ENCODE measurements at regions not wholly inside any gene's neighbourhood (a gene's known extent, or its start where the extent isn't known, plus 50 kb on each side); places are given as distances from the start of the nearest gene placed in this dataset.
"Not testable (repeated sequence)": the region's sequence is repeated elsewhere in the genome, so short reads cannot be mapped to it uniquely, and the experiment has no call there.

DNA sequence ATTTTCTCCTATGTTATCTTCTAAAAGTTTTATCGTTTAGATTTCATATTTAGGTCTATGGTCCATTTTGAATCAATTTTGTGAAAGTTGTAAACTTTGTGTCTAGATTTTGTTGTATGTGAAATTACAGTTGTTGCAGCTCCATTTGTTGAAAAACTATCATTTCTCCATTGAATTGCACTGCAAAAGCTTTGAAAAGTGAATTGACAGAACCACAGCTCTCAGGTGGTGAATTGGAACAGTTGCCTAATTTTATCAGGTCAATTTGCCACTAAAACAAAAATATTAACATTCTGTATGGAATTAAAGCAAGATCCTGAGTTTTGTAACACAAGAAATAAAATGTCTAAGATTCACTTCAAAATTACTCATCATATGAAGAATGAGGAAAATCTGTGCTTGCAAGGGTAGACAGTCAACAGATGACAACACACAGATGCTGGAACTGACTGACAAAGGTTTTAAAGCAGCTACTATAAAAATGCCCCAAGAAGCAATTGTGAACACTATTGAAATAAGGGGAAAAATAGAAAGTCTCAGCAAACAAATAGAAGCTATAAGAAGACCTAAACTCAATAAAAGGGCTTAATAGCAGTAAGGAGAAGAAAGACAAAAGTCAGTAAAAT, 346.7 kb downstream of the PAX1 start:
- no peak for DNase-seq

DNA sequence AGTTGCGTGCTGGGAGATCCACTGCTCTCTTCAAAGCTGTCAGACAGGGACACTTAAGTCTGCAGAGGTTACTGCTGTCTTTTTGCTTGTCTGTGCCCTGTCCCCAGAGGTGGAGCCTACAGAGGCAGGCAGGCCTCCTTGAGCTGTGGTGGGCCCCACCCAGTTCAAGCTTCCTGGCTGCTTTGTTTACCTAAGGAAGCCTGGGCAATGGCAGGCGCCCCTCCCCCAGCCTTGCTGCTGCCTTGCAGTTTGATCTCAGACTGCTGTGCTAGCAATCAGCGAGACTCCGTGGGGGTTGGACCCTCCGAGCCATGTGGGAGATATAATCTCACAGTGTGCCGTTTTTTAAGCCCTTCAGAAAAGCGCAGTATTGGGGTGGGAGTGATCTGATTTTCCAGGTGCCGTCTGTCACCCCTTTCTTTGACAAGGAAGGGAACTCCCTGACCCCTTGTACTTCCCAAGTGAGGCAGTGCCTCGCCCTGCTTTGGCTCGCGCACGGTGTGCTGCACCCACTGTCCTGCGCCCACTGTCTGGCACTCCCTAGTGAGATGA, 340.6 kb downstream of the PAX1 start:
- not testable (repeated sequence) for DNase-seq

- DNase-seq: no peak
Measured at GRCh38 chr20:22027423-22027822, 322.0 kb downstream of the PAX1 start.

DNA sequence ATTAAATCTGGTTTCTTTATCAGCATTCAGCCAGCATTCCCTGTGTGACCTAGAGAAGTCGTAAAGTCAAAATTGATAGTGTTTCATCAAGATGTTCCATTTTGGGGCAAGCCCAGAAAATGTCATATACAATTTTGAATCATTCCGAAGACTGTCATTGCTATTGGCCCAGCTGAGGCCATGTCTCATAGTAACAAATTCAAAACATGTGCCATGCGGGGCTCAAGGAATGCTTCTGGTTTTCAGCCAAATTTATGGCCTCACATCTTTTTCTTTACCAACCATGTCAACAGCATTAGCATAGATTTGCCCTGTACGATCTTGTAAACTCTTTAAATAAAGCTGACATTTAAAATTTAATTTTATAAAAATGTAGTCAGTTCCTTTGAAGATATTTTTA, 314.7 kb downstream of the PAX1 start:
- no peak for DNase-seq

DNA sequence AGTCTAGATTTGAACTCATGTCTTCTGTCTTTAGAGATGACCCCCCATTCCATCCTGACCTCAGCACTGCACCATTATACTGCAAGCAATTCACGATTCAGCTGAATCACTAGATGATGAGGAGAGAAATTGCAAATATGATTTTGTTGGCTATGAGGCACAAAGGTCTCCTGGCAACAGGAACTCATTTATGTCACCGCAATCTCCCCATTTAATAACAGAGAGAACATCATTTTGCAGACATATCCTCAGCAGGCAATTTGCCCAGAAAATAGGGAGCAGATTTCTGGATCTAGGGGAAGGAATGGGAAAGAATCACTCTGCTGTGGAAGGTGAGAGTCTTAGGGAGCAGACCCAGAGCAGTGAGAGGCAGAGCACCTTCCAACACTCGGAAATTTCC, 303.0 kb downstream of the PAX1 start:
- no peak for DNase-seq

DNA sequence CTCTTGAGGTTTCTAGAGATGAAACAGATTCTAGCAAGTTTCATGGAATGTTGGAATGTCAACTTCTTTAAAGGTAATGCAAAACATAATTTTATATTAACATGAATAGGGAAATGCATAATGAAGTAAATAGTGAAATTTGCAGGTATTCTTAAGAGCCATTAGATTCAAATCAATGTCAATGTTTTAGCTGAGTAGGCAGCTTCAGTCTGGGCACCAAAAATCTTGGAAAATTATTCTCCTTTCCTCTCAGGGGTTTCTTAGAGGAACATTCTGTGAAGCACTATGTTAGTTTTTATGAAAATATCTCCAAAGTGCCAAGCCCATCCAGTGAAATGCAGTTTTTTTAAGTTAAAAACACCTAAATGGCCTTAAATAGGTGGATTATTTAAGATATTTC, 300.8 kb downstream of the PAX1 start:
- no peak for DNase-seq

GRCh38 chr20:22005535-22005934, 300.1 kb downstream of the PAX1 start:
- no peak for DNase-seq

DNA sequence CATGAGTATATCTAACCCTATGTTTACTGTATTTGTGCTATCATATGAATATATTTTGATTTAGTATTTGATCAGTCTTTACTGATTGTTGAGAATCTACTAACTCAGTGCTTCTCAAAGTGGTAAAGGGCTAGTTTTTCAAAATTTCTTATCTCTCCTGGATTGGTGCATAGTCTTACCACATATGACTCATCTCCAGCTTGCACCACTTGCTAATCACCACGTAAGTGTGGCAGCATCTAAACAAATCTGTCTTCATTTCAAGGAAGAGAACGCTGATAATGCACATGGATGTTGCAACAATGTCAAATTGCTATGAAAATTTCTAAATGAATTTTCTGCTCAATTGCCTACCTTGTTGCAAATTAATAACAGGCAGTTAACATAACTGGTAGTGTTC, 299.5 kb downstream of the PAX1 start:
- DNase-seq: no peak

- no peak for DNase-seq
Measured at GRCh38 chr20:22003680-22004079, 298.2 kb downstream of the PAX1 start.

- DNase-seq: no peak
Measured at GRCh38 chr20:22001886-22002285, 296.4 kb downstream of the PAX1 start.

DNA sequence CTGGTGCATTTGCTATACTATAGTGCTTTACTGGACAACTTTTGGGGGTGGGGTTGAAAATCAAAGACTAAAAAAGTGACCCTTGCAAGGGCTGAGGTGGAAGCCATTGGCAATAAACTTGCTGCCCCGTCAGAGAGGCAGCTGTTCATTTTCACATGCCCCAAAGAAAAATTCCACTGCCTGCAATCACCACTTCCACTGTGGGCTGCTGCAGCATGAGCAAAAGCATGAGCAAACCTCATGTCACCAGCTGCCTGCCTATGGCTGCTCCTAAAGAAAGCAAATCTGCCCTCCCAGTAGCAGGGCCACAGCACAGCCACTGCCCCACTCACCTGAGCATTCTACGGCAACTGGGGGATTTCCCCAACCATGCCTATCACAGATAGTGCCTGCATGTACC, 290.0 kb downstream of the PAX1 start:
- no peak for DNase-seq

GRCh38 chr20:21994203-21994602, 288.7 kb downstream of the PAX1 start:
- DNase-seq: no peak

DNA sequence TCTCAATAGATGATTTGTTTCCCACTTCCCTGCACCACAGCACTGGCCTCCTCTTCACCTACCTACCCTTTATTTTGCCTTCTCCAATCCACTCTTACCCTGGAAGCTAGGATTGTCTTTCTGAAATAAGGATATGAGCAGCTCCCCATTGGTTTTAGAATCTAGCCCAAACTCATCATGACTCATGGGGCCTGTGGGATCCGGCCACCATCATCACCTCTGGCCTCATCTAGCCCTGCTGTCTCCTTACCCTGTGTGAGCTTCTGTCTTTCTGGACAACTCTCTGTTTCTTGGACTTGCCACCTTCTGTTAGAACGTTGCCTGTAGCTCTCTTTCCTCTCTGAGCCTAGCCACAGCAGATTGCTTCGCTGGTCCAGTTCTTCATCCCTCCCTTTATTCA, 277.1 kb downstream of the PAX1 start:
- no peak for DNase-seq

DNA sequence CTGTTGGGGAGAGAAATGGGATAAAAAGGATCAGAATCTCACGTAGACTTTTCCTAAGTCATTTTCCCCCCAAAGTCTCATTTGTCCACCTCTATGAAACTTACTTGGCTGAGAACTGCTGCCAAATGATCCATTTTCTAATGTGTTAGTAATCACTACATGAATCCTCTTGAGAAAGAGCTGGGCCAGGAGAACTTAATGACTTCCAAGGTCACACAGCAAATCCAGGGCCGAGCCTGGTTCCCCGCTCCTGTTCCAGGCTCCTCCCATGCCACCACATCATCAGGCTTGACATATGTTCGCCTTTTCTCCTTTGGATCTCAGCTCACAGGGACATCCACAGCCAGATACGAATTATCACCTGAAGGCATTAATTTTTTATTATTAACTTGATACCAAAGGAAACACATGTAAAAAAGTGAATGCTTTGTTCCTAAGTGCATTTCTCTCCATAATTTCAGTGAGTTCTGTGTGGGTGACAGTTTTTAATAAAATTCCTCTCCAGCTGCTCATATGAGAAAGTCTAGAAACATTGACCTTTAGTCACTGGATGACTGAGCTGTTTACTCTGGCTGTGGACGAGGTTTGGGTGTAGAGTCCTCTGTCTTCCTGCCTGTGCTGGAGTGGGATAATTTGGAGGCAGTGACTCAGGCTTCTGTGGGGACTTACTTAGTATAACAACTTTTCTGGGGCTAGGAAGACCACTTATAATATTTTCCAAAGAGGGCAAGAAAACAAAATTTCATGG, 276.3 kb downstream of the PAX1 start:
- DNase-seq: no peak

GRCh38 chr20:21981179-21981578, 275.7 kb downstream of the PAX1 start:
- no peak for DNase-seq

GRCh38 chr20:21971436-21971835, 266.0 kb downstream of the PAX1 start:
- no peak for DNase-seq

GRCh38 chr20:21968486-21968885, 263.0 kb downstream of the PAX1 start:
- no peak for DNase-seq

- no peak for DNase-seq
Measured at GRCh38 chr20:21967481-21967880, 262.0 kb downstream of the PAX1 start.

DNA sequence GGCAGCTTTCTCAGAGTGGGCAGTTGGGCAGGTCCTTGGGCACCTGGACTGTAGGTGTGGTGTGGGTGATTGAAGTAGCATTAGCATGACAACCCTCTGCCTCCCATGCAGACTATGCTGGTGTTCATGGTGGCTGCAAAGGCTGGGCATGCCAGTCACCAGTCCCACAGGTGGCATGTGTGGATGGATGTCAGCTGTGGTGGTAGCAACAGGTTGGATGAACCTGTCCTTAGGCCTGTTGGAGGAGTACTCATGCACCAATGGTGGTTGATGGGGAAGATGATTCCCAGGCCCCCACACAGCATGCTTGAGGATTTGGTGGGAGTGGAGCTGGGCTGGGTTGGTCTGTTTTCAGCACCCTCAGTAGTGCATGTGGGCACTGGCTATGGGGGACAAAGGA, 251.1 kb downstream of the PAX1 start:
- no peak for DNase-seq

DNA sequence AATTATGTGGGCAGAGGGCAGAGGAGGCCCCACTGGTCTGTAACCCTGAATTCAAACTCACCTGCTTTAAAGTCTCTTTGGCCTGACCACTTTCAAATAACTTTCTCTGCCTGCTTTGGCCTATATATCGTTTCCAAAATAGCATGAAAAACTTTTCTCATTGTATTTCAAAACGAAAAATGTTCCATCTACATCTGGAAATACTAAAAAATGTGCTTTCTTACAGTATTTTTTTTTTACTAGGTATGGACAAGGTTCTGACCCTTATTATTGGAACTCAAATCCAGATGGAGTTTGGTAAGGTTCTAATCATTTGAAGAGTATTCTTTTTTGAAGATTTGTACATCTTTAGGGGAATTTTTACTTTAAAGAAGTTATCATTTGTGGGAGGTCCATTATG, 241.9 kb downstream of the PAX1 start:
- no peak for DNase-seq

- no peak for DNase-seq
Measured at GRCh38 chr20:21944227-21944626, 238.8 kb downstream of the PAX1 start.

GRCh38 chr20:21941941-21942805, 236.7 kb downstream of the PAX1 start:
- no peak for DNase-seq

- no peak for DNase-seq
Measured at GRCh38 chr20:21936720-21937380, 231.4 kb downstream of the PAX1 start.

Measured in NCI-H526 treated with DMSO at 0.1 percent for 48 hours (cell line).